HEK293 (cell line): ENCODE measurements at regions not wholly inside any gene's neighbourhood (a gene's known extent, or its start where the extent isn't known, plus 50 kb on each side); places are given as distances from the start of the nearest gene placed in this dataset.

Experiments
- SALL2 ChIP-seq: fragments of 450-650 bp; formaldehyde crosslinking; IDR thresholded peaks from 2 replicates; pipeline ENCODE4 v1.5.0; 2017; ENCODE audit warnings: missing biosample characterization, mild to moderate bottlenecking, missing genetic modification characterization, borderline replicate concordance
- ZFHX2 ChIP-seq: fragments of 450-650 bp; formaldehyde crosslinking; conservative IDR thresholded peaks from 2 replicates; pipeline ENCODE4 v1.5.1; 2016; ENCODE audit warnings: missing biosample characterization, missing genetic modification characterization
- ZNF239 ChIP-seq: fragments of 450-650 bp; formaldehyde crosslinking; IDR thresholded peaks from 2 replicates; pipeline ENCODE4 v1.5.1; 2016; ENCODE audit warnings: missing biosample characterization, missing genetic modification characterization
- TF ChIP-seq, protein P1 (sequence below): fragments of 450-650 bp; formaldehyde crosslinking; IDR thresholded peaks from 2 replicates; pipeline ENCODE4 v1.5.1; 2016; ENCODE audit warnings: missing biosample characterization, missing genetic modification characterization
- TF ChIP-seq, protein P2 (sequence below): fragments of 450-650 bp; formaldehyde crosslinking; IDR thresholded peaks from 2 replicates; pipeline ENCODE4 v1.5.1; 2016; ENCODE audit warnings: missing biosample characterization, missing genetic modification characterization

- TF ChIP-seq ZFHX2 (tag by site-specific recombination) (no peak), ZNF239 (tag by site-specific recombination) (no peak), SALL2 (tag by site-specific recombination) (no peak)
- TF ChIP-seq, protein P1, sequence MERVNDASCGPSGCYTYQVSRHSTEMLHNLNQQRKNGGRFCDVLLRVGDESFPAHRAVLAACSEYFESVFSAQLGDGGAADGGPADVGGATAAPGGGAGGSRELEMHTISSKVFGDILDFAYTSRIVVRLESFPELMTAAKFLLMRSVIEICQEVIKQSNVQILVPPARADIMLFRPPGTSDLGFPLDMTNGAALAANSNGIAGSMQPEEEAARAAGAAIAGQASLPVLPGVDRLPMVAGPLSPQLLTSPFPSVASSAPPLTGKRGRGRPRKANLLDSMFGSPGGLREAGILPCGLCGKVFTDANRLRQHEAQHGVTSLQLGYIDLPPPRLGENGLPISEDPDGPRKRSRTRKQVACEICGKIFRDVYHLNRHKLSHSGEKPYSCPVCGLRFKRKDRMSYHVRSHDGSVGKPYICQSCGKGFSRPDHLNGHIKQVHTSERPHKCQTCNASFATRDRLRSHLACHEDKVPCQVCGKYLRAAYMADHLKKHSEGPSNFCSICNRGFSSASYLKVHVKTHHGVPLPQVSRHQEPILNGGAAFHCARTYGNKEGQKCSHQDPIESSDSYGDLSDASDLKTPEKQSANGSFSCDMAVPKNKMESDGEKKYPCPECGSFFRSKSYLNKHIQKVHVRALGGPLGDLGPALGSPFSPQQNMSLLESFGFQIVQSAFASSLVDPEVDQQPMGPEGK (tag by site-specific recombination), result no peak
- TF ChIP-seq, protein P2, sequence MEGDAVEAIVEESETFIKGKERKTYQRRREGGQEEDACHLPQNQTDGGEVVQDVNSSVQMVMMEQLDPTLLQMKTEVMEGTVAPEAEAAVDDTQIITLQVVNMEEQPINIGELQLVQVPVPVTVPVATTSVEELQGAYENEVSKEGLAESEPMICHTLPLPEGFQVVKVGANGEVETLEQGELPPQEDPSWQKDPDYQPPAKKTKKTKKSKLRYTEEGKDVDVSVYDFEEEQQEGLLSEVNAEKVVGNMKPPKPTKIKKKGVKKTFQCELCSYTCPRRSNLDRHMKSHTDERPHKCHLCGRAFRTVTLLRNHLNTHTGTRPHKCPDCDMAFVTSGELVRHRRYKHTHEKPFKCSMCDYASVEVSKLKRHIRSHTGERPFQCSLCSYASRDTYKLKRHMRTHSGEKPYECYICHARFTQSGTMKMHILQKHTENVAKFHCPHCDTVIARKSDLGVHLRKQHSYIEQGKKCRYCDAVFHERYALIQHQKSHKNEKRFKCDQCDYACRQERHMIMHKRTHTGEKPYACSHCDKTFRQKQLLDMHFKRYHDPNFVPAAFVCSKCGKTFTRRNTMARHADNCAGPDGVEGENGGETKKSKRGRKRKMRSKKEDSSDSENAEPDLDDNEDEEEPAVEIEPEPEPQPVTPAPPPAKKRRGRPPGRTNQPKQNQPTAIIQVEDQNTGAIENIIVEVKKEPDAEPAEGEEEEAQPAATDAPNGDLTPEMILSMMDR (tag by site-specific recombination), result no peak
Measured at GRCh38 chr1:30380625-30380984, 342.8 kb downstream of the MATN1 start.
